ENCODE measurements at regions not wholly inside any gene's neighbourhood (a gene's known extent, or its start where the extent isn't known, plus 50 kb on each side); places are given as distances from the start of the nearest gene placed in this dataset.

- TF ChIP-seq, protein P1, sequence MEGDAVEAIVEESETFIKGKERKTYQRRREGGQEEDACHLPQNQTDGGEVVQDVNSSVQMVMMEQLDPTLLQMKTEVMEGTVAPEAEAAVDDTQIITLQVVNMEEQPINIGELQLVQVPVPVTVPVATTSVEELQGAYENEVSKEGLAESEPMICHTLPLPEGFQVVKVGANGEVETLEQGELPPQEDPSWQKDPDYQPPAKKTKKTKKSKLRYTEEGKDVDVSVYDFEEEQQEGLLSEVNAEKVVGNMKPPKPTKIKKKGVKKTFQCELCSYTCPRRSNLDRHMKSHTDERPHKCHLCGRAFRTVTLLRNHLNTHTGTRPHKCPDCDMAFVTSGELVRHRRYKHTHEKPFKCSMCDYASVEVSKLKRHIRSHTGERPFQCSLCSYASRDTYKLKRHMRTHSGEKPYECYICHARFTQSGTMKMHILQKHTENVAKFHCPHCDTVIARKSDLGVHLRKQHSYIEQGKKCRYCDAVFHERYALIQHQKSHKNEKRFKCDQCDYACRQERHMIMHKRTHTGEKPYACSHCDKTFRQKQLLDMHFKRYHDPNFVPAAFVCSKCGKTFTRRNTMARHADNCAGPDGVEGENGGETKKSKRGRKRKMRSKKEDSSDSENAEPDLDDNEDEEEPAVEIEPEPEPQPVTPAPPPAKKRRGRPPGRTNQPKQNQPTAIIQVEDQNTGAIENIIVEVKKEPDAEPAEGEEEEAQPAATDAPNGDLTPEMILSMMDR (IDR thresholded peaks at IDR 0.05) = no peak
- TF ChIP-seq POLR2A (IDR thresholded peaks at IDR 0.05) = no peak
Measured at GRCh38 chr1:29548091-29548490, 311.8 kb downstream of the PTPRU start.

Data from ovary (tissue), 3 donors.